ENCODE measurements at regions not wholly inside any gene's neighbourhood (a gene's known extent, or its start where the extent isn't known, plus 50 kb on each side); places are given as distances from the start of the nearest gene placed in this dataset.
"Not testable (repeated sequence)": the region's sequence is repeated elsewhere in the genome, so short reads cannot be mapped to it uniquely, and the experiment has no call there.

- no peak for DNase-seq
Observed at GRCh38 chr2:242054406-242054805, 184.9 kb downstream of the RTP5 start.

- no peak for DNase-seq
Observed at GRCh38 chr2:242054881-242055801, 185.6 kb downstream of the RTP5 start.

- DNase-seq, result no peak
Observed at GRCh38 chr2:242056026-242056425, 186.5 kb downstream of the RTP5 start.

- no peak for DNase-seq
Observed at GRCh38 chr2:242056785-242057184, 187.3 kb downstream of the RTP5 start.

GRCh38 chr2:242057379-242058040 lies 188.0 kb downstream of the RTP5 start:
- DNase-seq, result no peak

GRCh38 chr2:242058116-242058680 lies 188.7 kb downstream of the RTP5 start:
- no peak for DNase-seq

GRCh38 chr2:242059566-242059965 lies 190.0 kb downstream of the RTP5 start:
- DNase-seq, result no peak

GRCh38 chr2:242060212-242060835 lies 190.8 kb downstream of the RTP5 start:
- DNase-seq, result no peak

- not testable (repeated sequence) for DNase-seq
Observed at GRCh38 chr2:242061930-242062329, 192.4 kb downstream of the RTP5 start.

- DNase-seq, result no peak
Observed at GRCh38 chr2:242063436-242063835, 193.9 kb downstream of the RTP5 start.

GRCh38 chr2:242063850-242064249 lies 194.3 kb downstream of the RTP5 start:
- no peak for DNase-seq

GRCh38 chr2:242064364-242065250 lies 195.1 kb downstream of the RTP5 start:
- DNase-seq, result no peak

GRCh38 chr2:242065426-242065825 lies 195.9 kb downstream of the RTP5 start:
- DNase-seq, result no peak

GRCh38 chr2:242069018-242069417 lies 199.5 kb downstream of the RTP5 start:
- DNase-seq, result no peak

- not testable (repeated sequence) for DNase-seq
Observed at GRCh38 chr2:242069938-242070395, 200.4 kb downstream of the RTP5 start.

GRCh38 chr2:242070726-242071125 lies 201.2 kb downstream of the RTP5 start:
- DNase-seq, result not testable (repeated sequence)

- not testable (repeated sequence) for DNase-seq
Observed at GRCh38 chr2:242071377-242071776, 201.8 kb downstream of the RTP5 start.

GRCh38 chr2:242071936-242072335 lies 202.4 kb downstream of the RTP5 start:
- not testable (repeated sequence) for DNase-seq

GRCh38 chr2:242075168-242075567 lies 205.6 kb downstream of the RTP5 start:
- DNase-seq, result no peak

GRCh38 chr2:242075696-242076095 lies 206.2 kb downstream of the RTP5 start:
- no peak for DNase-seq

- not testable (repeated sequence) for DNase-seq
Observed at GRCh38 chr2:242076184-242076583, 206.7 kb downstream of the RTP5 start.

GRCh38 chr2:242078426-242078825 lies 208.9 kb downstream of the RTP5 start:
- not testable (repeated sequence) for DNase-seq

Measured in NK-92 treated with Interleukin-12 subunit alpha and Interleukin-12 subunit beta, amount 100 ng/mL, for 24 hours (cell line).